Stomach smooth muscle (tissue), 2 donors: ENCODE measurements at regions not wholly inside any gene's neighbourhood (a gene's known extent, or its start where the extent isn't known, plus 50 kb on each side); places are given as distances from the start of the nearest gene placed in this dataset.

Experiments used
- H3K27ac ChIP-seq: one replicate; pipeline ENCODE4 v1.7.0; 2013; ENCODE audit warnings: mild to moderate bottlenecking, low read length, inconsistent platforms
- H3K27me3 ChIP-seq, 2 donors: one replicate each; pipeline ENCODE4 v1.7.0; 2013; ENCODE audit warnings: low read length in 2 of 2; ENCODE audit not compliant: insufficient read depth in 2 of 2, control insufficient read depth in 1 of 2
- H3K36me3 ChIP-seq, 2 donors: one replicate each; pipeline ENCODE4 v1.7.0; 2013; ENCODE audit warnings: low read length in 2 of 2; ENCODE audit not compliant: control insufficient read depth in 2 of 2, insufficient read depth in 2 of 2
- H3K4me1 ChIP-seq: one replicate; pipeline ENCODE4 v1.7.0; 2013; ENCODE audit warnings: low read length; ENCODE audit not compliant: control insufficient read depth, insufficient read depth
- H3K4me3 ChIP-seq, 2 donors: one replicate each; pipeline ENCODE4 v1.7.0; 2013; ENCODE audit warnings: low read length in 2 of 2
- H3K9ac ChIP-seq, 2 donors: one replicate each; pipeline ENCODE4 v1.7.0; 2013; ENCODE audit warnings: low read length in 2 of 2, mild to moderate bottlenecking in 1 of 2
- H3K9me3 ChIP-seq, 2 donors: one replicate each; pipeline ENCODE4 v1.7.0; 2013; ENCODE audit warnings: low read length in 2 of 2; ENCODE audit not compliant: control insufficient read depth in 2 of 2
- donor health status: healthy.
- donor health status: Pancreatic carcinoma.

DNA sequence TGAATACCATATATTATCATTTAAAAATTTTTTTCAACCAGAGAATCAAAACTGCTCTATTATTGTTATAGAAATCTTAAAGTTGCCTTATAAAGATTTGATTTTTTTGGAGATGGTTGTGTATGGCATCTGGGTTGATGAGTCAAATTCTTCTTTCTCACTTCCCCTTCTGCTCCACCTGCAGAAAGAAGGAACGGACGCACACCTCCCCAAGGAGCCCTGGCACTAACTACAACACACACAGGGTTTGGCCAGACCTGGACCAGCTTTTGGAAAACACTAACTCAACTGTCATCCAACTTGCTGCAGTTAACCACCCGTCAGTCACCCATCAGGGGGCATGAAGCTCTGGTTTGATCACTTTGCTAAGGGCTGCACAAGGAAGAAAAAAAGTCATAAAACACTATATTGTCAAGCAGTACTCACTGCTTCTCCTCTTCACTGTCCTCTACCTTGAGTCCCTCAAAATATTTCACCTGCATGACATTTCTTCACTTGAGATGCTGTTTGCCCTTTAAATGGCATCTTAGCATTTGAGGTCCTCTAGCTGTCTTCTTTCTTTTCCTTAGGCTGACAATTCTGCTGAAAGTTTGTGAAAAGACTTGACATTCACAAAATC lies 266.7 kb upstream of the PHF14 start:
- Histone ChIP-seq H3K9ac (no peak overlapping the region), H3K27ac (no peak overlapping the region), H3K27me3 (no peaks in the 10 kb centered on the region), H3K4me1 (no peaks in the 10 kb centered on the region), H3K4me3 (no peak overlapping the region), H3K36me3 (no peaks in the 10 kb centered on the region), H3K9me3 (no peaks in the 10 kb centered on the region)

DNA sequence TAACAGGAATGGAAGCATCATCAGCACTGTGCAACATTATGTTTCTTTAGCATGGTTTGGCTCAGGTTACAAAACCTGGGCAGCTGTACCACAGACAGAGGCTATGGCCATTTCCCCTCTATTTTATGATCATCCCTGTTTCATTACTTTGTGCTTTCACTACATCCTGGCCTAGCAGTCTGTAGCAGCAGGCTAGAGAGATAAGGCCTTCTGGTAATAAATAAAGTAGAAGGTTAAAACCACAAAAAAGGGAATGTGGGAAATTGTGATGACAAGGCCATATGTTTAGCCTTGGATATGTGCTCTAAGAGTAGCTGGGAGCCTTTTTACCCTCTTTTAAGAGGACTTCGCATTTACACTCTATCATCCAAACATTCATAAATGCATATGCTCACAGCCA lies 266.2 kb upstream of the PHF14 start:
- Histone ChIP-seq H3K4me3 (no peak overlapping the region), H3K27ac (no peak overlapping the region), H3K4me1 (no peaks in the 10 kb centered on the region), H3K27me3 (no peaks in the 10 kb centered on the region), H3K36me3 (no peaks in the 10 kb centered on the region), H3K9me3 (no peaks in the 10 kb centered on the region), H3K9ac (no peak overlapping the region)

DNA sequence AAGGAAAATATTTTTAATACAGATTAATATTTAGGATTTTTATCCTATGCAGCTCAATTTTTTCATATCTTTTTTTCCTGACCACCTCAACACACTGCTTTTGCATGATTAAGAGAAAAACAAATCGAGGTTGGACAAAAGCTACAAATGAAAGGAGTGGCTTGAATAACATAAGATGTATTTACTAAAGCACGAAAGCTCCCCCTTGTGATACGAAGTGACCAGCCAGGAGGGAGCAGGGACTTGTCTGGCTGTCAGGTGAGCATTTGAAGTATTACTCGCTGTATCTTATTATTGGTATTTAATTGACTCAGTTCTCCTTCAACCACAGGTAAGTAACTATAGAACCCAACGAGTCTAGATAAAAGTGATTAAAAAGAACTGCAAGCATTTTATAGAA lies 265.2 kb upstream of the PHF14 start:
- H3K4me3 ChIP-seq: no peak overlapping the region
- no peaks in the 10 kb centered on the region for H3K36me3 ChIP-seq
- H3K9me3 ChIP-seq: no peaks in the 10 kb centered on the region
- H3K27me3 ChIP-seq: no peaks in the 10 kb centered on the region
- H3K27ac ChIP-seq: no peak overlapping the region
- H3K9ac ChIP-seq: no peak overlapping the region
- no peaks in the 10 kb centered on the region for H3K4me1 ChIP-seq

DNA sequence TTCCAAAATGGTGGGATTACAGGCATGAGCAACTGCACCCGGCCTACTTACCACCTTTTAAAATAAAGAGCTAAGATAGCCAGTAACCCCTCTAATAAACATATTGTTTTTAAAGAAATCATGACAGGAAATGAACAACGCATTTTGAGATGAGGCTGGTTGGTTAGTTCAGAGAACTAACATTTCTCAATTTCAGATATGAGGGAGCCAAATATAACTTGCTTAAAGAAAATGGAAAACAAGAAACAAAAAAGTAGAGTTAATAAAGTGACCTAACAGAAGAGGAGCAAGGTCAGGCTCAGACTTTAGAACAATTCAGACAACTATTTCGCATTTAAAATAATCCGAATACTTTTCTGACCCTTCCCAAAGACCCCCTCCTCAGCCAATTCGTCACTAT lies 254.9 kb upstream of the PHF14 start:
- H3K27me3 ChIP-seq: no peaks in the 10 kb centered on the region
- no peak overlapping the region for H3K27ac ChIP-seq
- no peak overlapping the region for H3K4me3 ChIP-seq
- H3K9ac ChIP-seq: no peak overlapping the region
- no peaks in the 10 kb centered on the region for H3K36me3 ChIP-seq
- no peaks in the 10 kb centered on the region for H3K4me1 ChIP-seq
- H3K9me3 ChIP-seq: no peaks in the 10 kb centered on the region

DNA sequence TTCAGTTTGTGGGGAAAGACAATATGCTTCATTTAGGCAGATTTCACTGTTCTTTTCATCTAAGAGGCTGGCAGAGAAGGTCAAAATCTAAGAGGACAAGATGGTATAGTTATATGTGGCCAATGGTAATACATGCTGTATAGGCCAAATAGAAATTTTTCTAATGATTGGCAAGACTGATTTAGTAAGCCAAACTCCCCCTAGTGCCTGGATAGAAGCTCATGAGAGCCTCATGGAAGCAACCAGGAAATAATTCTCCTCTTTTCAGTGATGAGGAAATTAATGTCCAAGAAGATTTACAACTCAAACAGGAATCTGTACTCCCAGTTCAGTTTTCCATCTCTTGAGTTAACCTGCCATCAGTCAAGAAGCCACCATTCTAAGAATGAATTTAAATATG lies 253.6 kb upstream of the PHF14 start:
- no peak overlapping the region for H3K27ac ChIP-seq
- no peaks in the 10 kb centered on the region for H3K9me3 ChIP-seq
- H3K36me3 ChIP-seq: no peaks in the 10 kb centered on the region
- no peak overlapping the region for H3K9ac ChIP-seq
- no peaks in the 10 kb centered on the region for H3K27me3 ChIP-seq
- H3K4me1 ChIP-seq: no peaks in the 10 kb centered on the region
- no peak overlapping the region for H3K4me3 ChIP-seq

DNA sequence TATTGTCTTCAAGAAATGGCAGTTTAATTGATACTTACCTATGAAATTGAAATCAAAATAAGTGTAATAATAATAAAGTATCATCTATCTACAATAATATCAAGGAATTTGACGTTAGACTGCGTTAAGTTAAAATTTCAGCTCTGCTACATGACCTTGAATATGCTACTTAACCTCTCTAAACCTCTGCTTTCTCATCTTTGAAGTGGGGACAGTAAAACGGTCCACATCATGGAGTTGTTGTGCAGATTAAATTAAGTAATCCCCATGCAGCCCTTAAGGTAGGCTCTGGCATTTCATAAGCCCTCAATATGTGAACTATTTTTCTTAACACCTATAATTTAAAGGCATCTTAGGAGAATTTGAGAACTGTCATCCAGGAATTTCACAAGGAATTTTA lies 252.4 kb upstream of the PHF14 start:
- Histone ChIP-seq H3K4me3 (no peak overlapping the region), H3K27me3 (no peaks in the 10 kb centered on the region), H3K4me1 (no peaks in the 10 kb centered on the region), H3K9ac (no peak overlapping the region), H3K27ac (no peak overlapping the region), H3K36me3 (no peaks in the 10 kb centered on the region), H3K9me3 (no peaks in the 10 kb centered on the region)

DNA sequence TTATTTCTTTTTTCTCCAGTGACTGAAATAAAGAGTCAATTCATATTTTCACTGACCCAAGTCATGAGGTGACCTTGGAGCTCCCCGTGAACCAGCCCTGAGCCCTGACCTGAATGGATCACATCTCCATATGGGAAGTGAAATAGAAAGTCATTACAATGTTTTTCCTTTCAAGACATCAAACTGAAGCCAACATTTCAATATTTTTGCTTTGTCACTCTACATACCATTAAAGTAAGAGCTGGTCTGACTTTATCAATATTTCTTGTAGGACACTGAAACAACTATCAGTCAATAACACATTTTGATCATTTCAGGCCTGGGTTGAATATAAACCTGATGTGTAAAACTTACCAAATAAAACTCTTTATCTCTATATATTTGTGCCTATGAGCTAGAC lies 249.8 kb upstream of the PHF14 start:
- H3K9me3 ChIP-seq: no peaks in the 10 kb centered on the region
- no peak overlapping the region for H3K9ac ChIP-seq
- no peak overlapping the region for H3K27ac ChIP-seq
- no peaks in the 10 kb centered on the region for H3K36me3 ChIP-seq
- no peak overlapping the region for H3K4me3 ChIP-seq
- H3K4me1 ChIP-seq: no peaks in the 10 kb centered on the region
- H3K27me3 ChIP-seq: no peaks in the 10 kb centered on the region

DNA sequence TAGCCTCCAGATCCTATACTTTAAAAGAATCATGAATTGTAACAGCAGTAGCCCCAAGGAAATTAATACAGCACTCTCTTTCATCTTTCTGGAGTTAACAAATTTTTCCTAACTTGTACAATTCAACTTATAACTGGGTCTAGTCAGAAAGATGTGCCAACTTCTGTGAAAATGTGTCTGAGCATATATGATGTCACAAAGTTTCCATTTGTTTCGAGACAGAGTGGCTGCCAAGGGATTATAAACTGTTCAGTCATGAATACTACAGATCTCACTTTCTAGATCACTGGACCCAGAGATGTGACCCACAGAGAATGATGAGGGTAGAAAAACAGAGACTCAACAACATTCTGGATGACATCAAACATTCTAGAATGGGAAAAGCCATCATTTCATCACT lies 249.2 kb upstream of the PHF14 start:
- no peak overlapping the region for H3K4me3 ChIP-seq
- H3K4me1 ChIP-seq: no peaks in the 10 kb centered on the region
- no peaks in the 10 kb centered on the region for H3K9me3 ChIP-seq
- no peaks in the 10 kb centered on the region for H3K36me3 ChIP-seq
- no peak overlapping the region for H3K27ac ChIP-seq
- no peak overlapping the region for H3K9ac ChIP-seq
- no peaks in the 10 kb centered on the region for H3K27me3 ChIP-seq

DNA sequence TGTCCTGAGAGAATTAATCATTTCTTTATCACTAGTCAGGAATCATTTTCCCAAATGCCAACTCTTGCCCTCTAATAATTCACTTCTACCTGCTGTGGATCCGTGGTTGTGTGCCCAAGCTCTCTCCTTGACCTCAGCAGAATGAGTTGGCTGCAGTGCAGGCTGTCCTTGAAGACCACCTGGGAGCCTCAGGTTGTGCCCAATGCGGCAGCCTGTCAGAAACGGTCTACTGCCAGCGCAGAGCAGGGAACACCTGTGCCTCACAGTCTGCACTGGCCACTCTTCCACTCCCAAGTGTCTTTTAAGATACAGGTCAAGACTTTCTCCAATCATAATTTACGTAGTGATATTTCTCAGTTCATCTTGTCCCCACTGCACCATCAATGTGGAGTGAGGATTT lies 246.0 kb upstream of the PHF14 start:
- Histone ChIP-seq H3K9me3 (no peaks in the 10 kb centered on the region), H3K4me3 (no peak overlapping the region), H3K36me3 (no peaks in the 10 kb centered on the region), H3K4me1 (no peaks in the 10 kb centered on the region), H3K9ac (no peak overlapping the region), H3K27me3 (no peaks in the 10 kb centered on the region), H3K27ac (no peak overlapping the region)

DNA sequence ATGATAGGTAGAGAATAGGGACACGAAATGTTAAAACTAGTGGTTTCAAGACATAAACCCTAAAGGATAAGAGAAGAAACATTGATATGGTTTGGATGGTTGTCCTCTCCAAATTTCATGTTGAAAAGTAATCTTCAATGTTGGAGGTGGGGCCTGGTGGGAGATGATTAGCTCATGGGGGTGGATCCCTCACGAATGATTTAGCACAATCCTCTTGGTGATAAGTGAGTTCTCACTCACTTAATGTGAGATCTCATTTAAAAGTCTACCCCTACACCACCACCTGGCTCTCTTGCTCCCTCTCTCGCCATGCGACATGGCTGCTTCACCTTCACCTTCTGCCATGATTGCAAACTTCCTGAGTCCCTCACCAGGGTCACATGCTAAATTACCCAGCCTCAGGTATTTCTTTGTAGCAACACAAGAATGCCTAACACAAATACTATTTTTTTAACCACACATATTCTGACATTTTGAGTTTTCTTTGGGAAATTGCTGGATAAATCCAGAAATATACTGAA lies 242.4 kb upstream of the PHF14 start:
- H3K36me3 ChIP-seq: no peaks in the 10 kb centered on the region
- H3K4me1 ChIP-seq: no peaks in the 10 kb centered on the region
- H3K27ac ChIP-seq: no peak overlapping the region
- no peak overlapping the region for H3K4me3 ChIP-seq
- H3K9ac ChIP-seq: no peak overlapping the region
- H3K9me3 ChIP-seq: no peaks in the 10 kb centered on the region
- no peaks in the 10 kb centered on the region for H3K27me3 ChIP-seq

DNA sequence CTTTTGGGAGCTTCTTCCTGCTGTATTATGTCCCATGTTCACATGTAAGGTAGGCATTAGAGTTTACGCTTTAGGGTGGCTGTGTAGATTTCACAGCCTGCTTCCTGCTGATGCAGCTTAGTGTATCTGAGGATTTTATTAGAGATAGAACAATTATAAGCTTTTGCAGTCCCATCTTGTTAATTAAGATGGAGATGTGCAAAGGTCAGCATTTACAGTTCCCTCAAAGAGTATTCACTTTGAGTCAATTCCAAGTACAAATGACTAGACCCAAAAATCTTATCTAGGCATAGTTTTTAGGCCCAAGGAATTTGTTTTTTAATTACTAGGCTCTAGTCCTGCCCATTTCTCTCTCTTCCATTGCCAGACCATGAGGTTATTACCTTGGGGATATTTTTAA lies 239.9 kb upstream of the PHF14 start:
- no peak overlapping the region for H3K4me3 ChIP-seq
- H3K27ac ChIP-seq: no peak overlapping the region

More for the DNA sequence above, 239.9 kb upstream of the PHF14 start:
- no peaks in the 10 kb centered on the region for H3K9me3 ChIP-seq
- no peaks in the 10 kb centered on the region for H3K27me3 ChIP-seq
- H3K36me3 ChIP-seq: no peaks in the 10 kb centered on the region
- H3K9ac ChIP-seq: no peak overlapping the region
- no peaks in the 10 kb centered on the region for H3K4me1 ChIP-seq
